ENCODE measurements at regions not wholly inside any gene's neighbourhood (a gene's known extent, or its start where the extent isn't known, plus 50 kb on each side); places are given as distances from the start of the nearest gene placed in this dataset.

DNA sequence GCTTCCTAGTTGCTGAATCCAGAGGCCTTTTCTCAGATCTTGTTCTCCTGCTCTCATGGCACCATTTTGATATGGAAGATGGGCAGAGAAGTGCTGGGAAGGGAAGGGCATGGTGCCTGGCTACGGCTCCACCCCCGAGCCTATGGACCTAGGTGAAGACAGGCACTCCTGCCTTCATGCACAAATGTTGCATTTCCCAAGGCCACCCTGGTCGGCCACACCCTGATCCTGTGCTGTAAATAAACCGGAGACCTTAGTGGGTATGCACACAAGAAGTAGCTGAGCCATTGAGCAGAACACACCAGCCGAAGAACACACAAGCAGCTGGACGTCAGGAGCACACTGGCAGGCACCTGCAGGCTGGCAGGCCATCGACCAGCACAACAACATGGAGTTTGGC, 261.6 kb downstream of the SHQ1 start:
- no peak overlapping the region for H3K9ac ChIP-seq (replicated peaks; ENCODE audit: extremely low read depth, insufficient read depth, low read length)
- no peak overlapping the region for H3K4me3 ChIP-seq (replicated peaks in 1 of 3; ENCODE audit: insufficient read depth in 1 of 3, low read depth in 1 of 3, low read length in 3 of 3)
- no peaks in the 10 kb centered on the region for H3K36me3 ChIP-seq (ENCODE audit: control insufficient read depth in 2 of 2, extremely low read depth in 1 of 2, insufficient read depth in 2 of 2, low read length in 2 of 2)
- BruUV-seq (replicated peaks) = no TSS peak
- H3K4me1 ChIP-seq (ENCODE audit: control insufficient read depth, extremely low read depth, insufficient read depth, low read length) = no peaks in the 10 kb centered on the region
- DNase-seq (ENCODE audit: low read depth, low spot score) = no peak
- ChIA-PET POLR2A (no interaction called here), CTCF (interaction anchor here (1.6 kb wide), 1 partner anchor 631 kb away, joined by 5 read pairs; no protein-coding TSS in a partner anchor)
- no peaks in the 10 kb centered on the region for H3K79me2 ChIP-seq (ENCODE audit: control insufficient read depth, insufficient read depth, low read length)
- no peak overlapping the region for H2AFZ ChIP-seq (ENCODE audit: low read depth, low read length)
- no peak overlapping the region for H3K27ac ChIP-seq (ENCODE audit: insufficient read depth, low read depth, low read length)
- no peak for TF ChIP-seq POLR2AphosphoS5 (IDR thresholded peaks at IDR 0.05; ENCODE audit: insufficient read depth, low read depth, low read length)
- no peak for FAIRE-seq
- intact Hi-C loops (cut with micrococcal nuclease) = no loop called here
- H3K4me2 ChIP-seq (ENCODE audit: insufficient read depth, low read length) = no peak overlapping the region
- dilution Hi-C loops (cut with MboI; ENCODE audit: extremely low pct_ligation_motif_present, low sequenced_read_pairs) = no loop called here
- H3K9me3 ChIP-seq (replicated peaks; ENCODE audit: control insufficient read depth, insufficient read depth, low read length) = no peaks in the 10 kb centered on the region
- no peaks in the 10 kb centered on the region for H3K9me1 ChIP-seq (replicated peaks; ENCODE audit: control insufficient read depth, extremely low read depth, insufficient read depth, low read length)
- no peaks in the 10 kb centered on the region for H4K20me1 ChIP-seq (replicated peaks; ENCODE audit: control insufficient read depth, extremely low read depth, insufficient read depth, low read length)
- H3K27me3 ChIP-seq (ENCODE audit: control insufficient read depth in 2 of 2, insufficient read depth in 2 of 2, low read length in 2 of 2) = peaks cover 0 to 2% of the 10 kb centered on the region in 2 experiments

- ChIA-PET CTCF (no interaction called here), POLR2A (no interaction called here)
- H3K9me1 ChIP-seq (replicated peaks; ENCODE audit: control insufficient read depth, extremely low read depth, insufficient read depth, low read length) = no peaks in the 10 kb centered on the region
- no peaks in the 10 kb centered on the region for H3K4me1 ChIP-seq (ENCODE audit: control insufficient read depth, extremely low read depth, insufficient read depth, low read length)
- H3K79me2 ChIP-seq (ENCODE audit: control insufficient read depth, insufficient read depth, low read length) = no peaks in the 10 kb centered on the region
- peaks cover 0 to 2% of the 10 kb centered on the region in 2 experiments for H3K27me3 ChIP-seq (ENCODE audit: control insufficient read depth in 2 of 2, insufficient read depth in 2 of 2, low read length in 2 of 2)
- H4K20me1 ChIP-seq (replicated peaks; ENCODE audit: control insufficient read depth, extremely low read depth, insufficient read depth, low read length) = no peaks in the 10 kb centered on the region
- dilution Hi-C loops (cut with MboI; ENCODE audit: extremely low pct_ligation_motif_present, low sequenced_read_pairs) = no loop called here
- H3K9ac ChIP-seq (replicated peaks; ENCODE audit: extremely low read depth, insufficient read depth, low read length) = no peak overlapping the region
- H3K9me3 ChIP-seq (replicated peaks; ENCODE audit: control insufficient read depth, insufficient read depth, low read length) = no peaks in the 10 kb centered on the region
- H3K27ac ChIP-seq (ENCODE audit: insufficient read depth, low read depth, low read length) = no peak overlapping the region
- no TSS peak for BruUV-seq (replicated peaks)
- intact Hi-C loops (cut with micrococcal nuclease) = no loop called here
- H2AFZ ChIP-seq (ENCODE audit: low read depth, low read length) = no peak overlapping the region
- TF ChIP-seq EZH2 (IDR thresholded peaks at IDR 0.05; ENCODE audit: borderline replicate concordance, low read depth, low read length, severe bottlenecking) (no peak), POLR2AphosphoS5 (IDR thresholded peaks at IDR 0.05; ENCODE audit: insufficient read depth, low read depth, low read length) (no peak), MYC (IDR thresholded peaks at IDR 0.05; ENCODE audit: low read depth, low read length) (no peak), CTCF (IDR thresholded peaks at IDR 0.05; ENCODE audit: extremely low read depth in 1 of 2, insufficient read depth in 1 of 2, low read depth in 1 of 2, low read length in 2 of 2) (no peak), GATA2 (IDR thresholded peaks at IDR 0.05; ENCODE audit: insufficient read depth, insufficient read length, low read depth, low read length) (no peak), POLR2A (IDR thresholded peaks at IDR 0.05; ENCODE audit: low read depth, low read length) (no peak), JUN (IDR thresholded peaks at IDR 0.05; ENCODE audit: borderline replicate concordance, insufficient read depth, insufficient read length, low read depth) (no peak), FOS (IDR thresholded peaks at IDR 0.05; ENCODE audit: borderline replicate concordance, insufficient read depth, low read length) (no peak)
- TF ChIP-seq, protein P1, sequence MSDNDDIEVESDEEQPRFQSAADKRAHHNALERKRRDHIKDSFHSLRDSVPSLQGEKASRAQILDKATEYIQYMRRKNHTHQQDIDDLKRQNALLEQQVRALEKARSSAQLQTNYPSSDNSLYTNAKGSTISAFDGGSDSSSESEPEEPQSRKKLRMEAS (IDR thresholded peaks at IDR 0.05; ENCODE audit: insufficient read depth, insufficient read length) = no peak
- no peak for DNase-seq (ENCODE audit: low read depth, low spot score)
- H3K4me3 ChIP-seq (replicated peaks in 1 of 3; ENCODE audit: insufficient read depth in 1 of 3, low read depth in 1 of 3, low read length in 3 of 3) = no peak overlapping the region
- FAIRE-seq = no peak
- no peaks in the 10 kb centered on the region for H3K36me3 ChIP-seq (ENCODE audit: control insufficient read depth in 2 of 2, extremely low read depth in 1 of 2, insufficient read depth in 2 of 2, low read length in 2 of 2)
- H3K4me2 ChIP-seq (ENCODE audit: insufficient read depth, low read length) = no peak overlapping the region
Observed at GRCh38 chr3:72585966-72586365, 262.3 kb downstream of the SHQ1 start.

Measured in endothelial cell of umbilical vein (primary cell).